Activated T-cell treated with anti-CD3 and anti-CD28 coated beads, Interleukin-2, amount 50 U/mL, for 72 hours (primary cell): ENCODE measurements at regions not wholly inside any gene's neighbourhood (a gene's known extent, or its start where the extent isn't known, plus 50 kb on each side); places are given as distances from the start of the nearest gene placed in this dataset.
"Not testable (repeated sequence)": the region's sequence is repeated elsewhere in the genome, so short reads cannot be mapped to it uniquely, and the experiment has no call there.

ENCODE experiments used
- ATAC-seq, 2 donors: fragments of 150-1000 bp; cut with Tn5 transposase; replicated peaks in 1 of 2; 2 replicates each; pipeline ENCODE4 v1.10.0; 2021; ENCODE audit warnings: moderate library complexity in 2 of 2, mild to moderate bottlenecking in 1 of 2
- DNase-seq, 2 donors: peaks; one replicate each; pipeline ENCODE4 v3.0.0; 2021 to 2022; ENCODE audit warnings: mixed read lengths in 1 of 2
- H3K27ac Mint-ChIP-seq: one replicate; pipeline ENCODE4 v1.8.0; 2022; ENCODE audit warnings: mild to moderate bottlenecking, moderate library complexity, mixed read lengths
- H3K27me3 Mint-ChIP-seq: one replicate; pipeline ENCODE4 v1.8.0; 2022; ENCODE audit warnings: low read depth, mixed read lengths
- H3K36me3 Mint-ChIP-seq, 2 donors: one replicate each; pipeline ENCODE4 v1.8.0; 2022; ENCODE audit warnings: mixed read lengths in 2 of 2, mild to moderate bottlenecking in 1 of 2; ENCODE audit not compliant: insufficient read depth in 2 of 2
- H3K4me1 Mint-ChIP-seq: one replicate; pipeline ENCODE4 v1.8.0; 2022; ENCODE audit warnings: low read depth, mixed read lengths
- H3K4me3 Mint-ChIP-seq, 2 donors: one replicate each; pipeline ENCODE4 v1.8.0; 2022; ENCODE audit warnings: mild to moderate bottlenecking in 2 of 2, mixed read lengths in 2 of 2, moderate library complexity in 2 of 2
- H3K9me3 Mint-ChIP-seq, 2 donors: one replicate each; pipeline ENCODE4 v1.8.0; 2022; ENCODE audit warnings: mixed read lengths in 2 of 2

DNA sequence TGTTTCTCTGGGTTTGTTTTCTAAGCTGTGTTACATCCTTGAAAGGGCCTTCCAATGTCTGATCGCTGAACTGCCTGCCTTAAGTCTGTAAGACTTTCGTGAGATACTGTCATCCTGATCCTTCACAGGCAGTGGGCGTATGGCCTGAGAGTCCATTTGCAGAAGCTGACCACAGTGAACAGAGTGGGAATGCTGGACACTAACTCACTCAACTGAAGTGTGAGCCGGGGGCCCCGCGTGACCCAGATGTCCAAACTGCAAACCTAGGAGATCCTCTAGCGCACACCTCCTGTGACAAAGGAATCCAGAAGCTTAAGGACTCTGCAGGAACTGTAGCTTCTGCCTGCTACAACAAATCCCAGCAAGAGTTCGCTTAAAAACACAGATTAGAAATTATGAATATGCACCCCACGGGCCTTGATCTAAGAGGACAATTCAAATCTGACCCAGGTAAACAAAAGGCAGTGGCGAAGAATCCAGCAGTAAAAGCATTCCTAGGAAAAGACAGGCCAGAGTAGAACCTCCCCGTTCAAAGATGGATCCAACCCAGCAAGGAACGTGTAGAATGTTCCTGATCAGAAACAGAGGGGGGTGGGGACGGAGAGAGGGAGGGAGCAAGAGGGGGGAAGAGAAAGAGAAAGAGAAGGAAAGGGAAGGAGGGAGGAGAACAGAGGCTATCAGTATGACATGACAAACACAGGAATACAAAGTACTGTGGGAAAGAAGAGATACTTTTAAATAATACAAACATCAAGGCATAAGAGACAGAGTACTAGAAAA is 135.0 kb upstream of the AFDN start:
- Mint-ChIP-seq H3K27me3 (peaks cover 23% of the 10 kb centered on the region), H3K27ac (no peak overlapping the region), H3K9me3 (peaks cover 0 to under 1% of the 10 kb centered on the region in 2 donors), H3K4me1 (no peaks in the 10 kb centered on the region), H3K36me3 (no peaks in the 10 kb centered on the region), H3K4me3 (no peak overlapping the region)
- DNase-seq = no peak
- no peak for ATAC-seq

DNA sequence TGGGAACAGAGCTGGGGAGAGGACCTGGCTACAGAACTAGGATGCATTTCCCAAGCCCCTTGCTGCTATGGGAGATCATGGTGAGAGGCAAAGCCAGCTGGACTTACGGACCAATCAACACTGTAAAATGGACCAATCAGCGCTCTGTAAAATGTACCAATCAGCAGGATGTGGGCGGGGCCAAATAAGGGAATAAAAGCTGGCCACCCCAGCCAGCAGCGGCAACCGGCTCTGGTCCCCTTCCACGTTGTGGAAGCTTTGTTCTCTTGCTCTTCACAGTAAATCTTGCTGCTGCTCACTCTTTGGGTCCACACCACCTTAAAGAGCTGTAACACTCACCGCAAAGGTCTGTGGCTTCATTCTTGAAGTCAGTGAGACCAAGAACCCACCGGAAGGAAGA is 133.2 kb upstream of the AFDN start:
- not testable (repeated sequence) for H3K27ac Mint-ChIP-seq, ATAC-seq

GRCh38 chr6:167695831-167696230 is 130.9 kb upstream of the AFDN start:
- no peak overlapping the region for H3K4me3 Mint-ChIP-seq
- H3K9me3 Mint-ChIP-seq = no peaks in the 10 kb centered on the region
- no peak for DNase-seq
- H3K27ac Mint-ChIP-seq = no peak overlapping the region
- ATAC-seq = no peak
- H3K27me3 Mint-ChIP-seq = peaks cover 31% of the 10 kb centered on the region
- no peaks in the 10 kb centered on the region for H3K36me3 Mint-ChIP-seq
- peaks cover 18% of the 10 kb centered on the region for H3K4me1 Mint-ChIP-seq

More for the DNA sequence above, 133.2 kb upstream of the AFDN start:
- not testable (repeated sequence) for H3K4me1 Mint-ChIP-seq, H3K9me3 Mint-ChIP-seq, DNase-seq, H3K4me3 Mint-ChIP-seq, H3K36me3 Mint-ChIP-seq
- H3K27me3 Mint-ChIP-seq = peaks cover 23% of the 10 kb centered on the region

DNA sequence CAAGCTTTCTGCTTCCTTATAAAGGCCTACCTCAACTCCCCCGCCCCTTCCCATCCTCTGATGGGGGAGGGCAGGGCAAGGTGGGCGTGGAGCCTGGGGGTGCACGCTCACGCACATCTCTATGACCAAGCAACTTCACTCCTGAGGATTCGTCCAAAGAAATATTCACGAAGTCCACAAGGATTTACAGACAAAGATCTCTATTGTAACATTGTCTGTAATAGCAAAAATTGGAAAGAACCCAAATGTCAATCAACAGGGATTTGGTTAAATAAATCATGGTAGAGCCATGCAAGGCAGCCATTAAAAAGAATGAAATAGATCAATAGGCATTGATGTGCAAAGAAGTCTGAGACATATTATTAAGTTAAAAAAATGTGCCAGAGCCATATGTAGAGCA is 130.4 kb upstream of the AFDN start:
- peaks cover 29% of the 10 kb centered on the region for H3K27me3 Mint-ChIP-seq

DNA sequence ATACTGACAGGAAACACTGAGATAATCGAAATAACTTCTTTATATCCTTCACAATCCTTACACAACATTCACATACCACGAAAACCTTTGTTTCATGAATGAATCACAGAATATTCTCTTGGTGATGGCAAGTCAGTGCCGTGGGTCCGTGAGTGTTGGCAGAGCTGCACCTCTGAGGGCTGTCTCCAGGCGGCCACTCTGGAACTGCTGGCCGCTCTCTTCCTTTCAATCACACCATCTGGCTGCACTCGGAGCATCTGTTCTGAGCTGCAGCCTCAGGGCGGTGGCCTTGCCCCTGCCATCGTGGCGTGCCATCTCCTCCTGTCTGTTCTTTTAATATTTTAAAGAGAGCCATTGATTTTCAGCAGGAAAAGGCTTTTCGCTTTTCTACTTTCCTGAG is 129.4 kb upstream of the AFDN start:
- peaks cover 25% of the 10 kb centered on the region for H3K27me3 Mint-ChIP-seq

More for the DNA sequence above, 130.4 kb upstream of the AFDN start:
- Mint-ChIP-seq H3K9me3 (no peaks in the 10 kb centered on the region), H3K4me3 (no peak overlapping the region), H3K36me3 (no peaks in the 10 kb centered on the region), H3K4me1 (peaks cover 18% of the 10 kb centered on the region), H3K27ac (no peak overlapping the region)
- no peak for ATAC-seq
- no peak for DNase-seq

DNA sequence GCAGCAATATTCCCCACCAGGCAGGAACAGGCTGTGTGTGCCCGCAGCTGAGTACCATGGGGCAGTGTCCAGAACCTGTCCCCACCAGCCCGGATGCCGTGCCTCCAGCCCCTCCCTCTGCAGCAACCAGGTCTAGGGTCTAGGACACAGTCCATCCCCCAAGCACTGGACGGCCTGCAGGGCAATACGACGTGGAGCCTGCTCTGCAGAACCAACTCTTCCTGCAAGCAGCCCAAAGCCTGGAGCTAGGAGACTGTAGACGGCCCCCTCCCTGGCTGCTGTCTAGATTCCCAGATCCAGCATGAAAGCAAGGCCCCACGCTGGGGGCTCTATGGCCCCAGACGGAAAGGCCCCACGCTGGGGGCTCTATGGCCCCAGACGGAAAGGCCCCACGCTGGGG is 128.2 kb upstream of the AFDN start:
- ATAC-seq = no peak
- DNase-seq = no peak
- no peaks in the 10 kb centered on the region for H3K9me3 Mint-ChIP-seq
- peaks cover 26% of the 10 kb centered on the region for H3K27me3 Mint-ChIP-seq
- no peak overlapping the region for H3K4me3 Mint-ChIP-seq
- H3K36me3 Mint-ChIP-seq = no peaks in the 10 kb centered on the region
- peaks cover 18% of the 10 kb centered on the region for H3K4me1 Mint-ChIP-seq
- no peak overlapping the region for H3K27ac Mint-ChIP-seq

More for the DNA sequence above, 129.4 kb upstream of the AFDN start:
- H3K4me3 Mint-ChIP-seq = no peak overlapping the region
- H3K4me1 Mint-ChIP-seq = peaks cover 18% of the 10 kb centered on the region
- H3K27ac Mint-ChIP-seq = no peak overlapping the region
- no peak for DNase-seq
- no peaks in the 10 kb centered on the region for H3K36me3 Mint-ChIP-seq
- no peaks in the 10 kb centered on the region for H3K9me3 Mint-ChIP-seq
- ATAC-seq = no peak

- DNase-seq = peak; percentile 55 to 62
- H3K27me3 Mint-ChIP-seq = peaks cover 23% of the 10 kb centered on the region
- H3K36me3 Mint-ChIP-seq = no peaks in the 10 kb centered on the region
- ATAC-seq = peak; percentile 87 to 93
- H3K9me3 Mint-ChIP-seq = no peaks in the 10 kb centered on the region
- H3K4me3 Mint-ChIP-seq = peak overlapping the region; percentile 72 to 79
- peak overlapping the region; percentile 74 for H3K27ac Mint-ChIP-seq
- peaks cover 18% of the 10 kb centered on the region for H3K4me1 Mint-ChIP-seq
These were observed 127.4 kb upstream of the AFDN start for GRCh38 chr6:167699141-167699931.

GRCh38 chr6:167700199-167700598 is 126.5 kb upstream of the AFDN start:
- no peak for DNase-seq
- Mint-ChIP-seq H3K4me3 (peak overlapping the region in 1 of 2 donors; percentile 79), H3K36me3 (no peaks in the 10 kb centered on the region), H3K9me3 (no peaks in the 10 kb centered on the region), H3K27me3 (peaks cover 27% of the 10 kb centered on the region), H3K4me1 (peaks cover 24% of the 10 kb centered on the region), H3K27ac (peak overlapping the region; percentile 74)
- no peak for ATAC-seq

DNA sequence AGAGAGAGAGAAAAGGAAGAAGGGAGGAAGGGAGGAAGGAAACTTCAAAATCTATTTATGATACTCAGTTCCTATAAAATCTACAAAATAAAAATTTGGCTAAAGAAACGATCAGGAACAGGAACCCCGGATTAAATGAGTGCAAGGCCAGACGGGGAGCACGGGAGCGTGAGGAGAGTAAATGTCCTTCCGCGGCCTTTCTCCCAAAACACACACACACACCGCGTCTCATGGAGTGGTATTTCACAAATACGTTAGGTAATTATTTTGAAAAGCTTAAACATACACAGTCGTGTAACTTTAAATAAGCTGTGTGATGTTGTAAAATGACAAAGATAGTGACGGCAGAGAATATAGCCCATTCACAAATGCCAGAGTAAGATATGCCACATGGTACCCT is 125.7 kb upstream of the AFDN start:
- H3K27me3 Mint-ChIP-seq = peaks cover 32% of the 10 kb centered on the region
- H3K36me3 Mint-ChIP-seq = no peaks in the 10 kb centered on the region
- H3K4me3 Mint-ChIP-seq = no peak overlapping the region
- H3K9me3 Mint-ChIP-seq = no peaks in the 10 kb centered on the region
- H3K27ac Mint-ChIP-seq = no peak overlapping the region
- ATAC-seq = no peak
- peaks cover 32% of the 10 kb centered on the region for H3K4me1 Mint-ChIP-seq
- DNase-seq = no peak

DNA sequence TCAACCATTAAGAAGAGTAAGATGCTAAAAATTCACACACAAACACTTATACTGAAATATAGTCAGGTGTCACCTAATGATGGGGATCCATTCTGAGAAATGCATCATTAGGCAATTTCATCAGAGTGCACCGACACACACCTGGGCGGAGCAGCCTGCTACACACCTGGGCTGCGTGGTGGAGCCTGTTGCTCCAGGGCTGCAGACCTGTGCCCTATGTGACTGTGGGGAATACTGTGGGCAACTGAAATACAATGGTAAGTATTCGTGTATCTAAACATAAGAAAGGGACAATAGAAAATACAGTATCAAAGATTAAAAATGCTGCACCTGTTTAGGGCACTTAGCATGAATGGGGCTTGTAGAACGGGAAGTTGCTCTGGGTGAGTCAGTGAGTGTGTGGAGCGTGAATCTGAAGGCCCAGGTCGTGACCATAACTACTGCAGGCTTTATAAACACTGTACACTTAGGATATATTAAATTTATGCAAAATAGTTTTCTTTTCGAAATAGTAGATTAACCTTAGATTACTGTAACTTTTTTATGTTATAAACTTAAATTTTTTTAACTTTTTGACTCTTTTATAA is 124.4 kb upstream of the AFDN start:
- no peak overlapping the region for H3K4me3 Mint-ChIP-seq
- ATAC-seq (no peak), DNase-seq (no peak)
- H3K9me3 Mint-ChIP-seq = no peaks in the 10 kb centered on the region
- peaks cover 46% of the 10 kb centered on the region for H3K27me3 Mint-ChIP-seq
- no peak overlapping the region for H3K27ac Mint-ChIP-seq
- H3K36me3 Mint-ChIP-seq = no peaks in the 10 kb centered on the region
- peaks cover 40% of the 10 kb centered on the region for H3K4me1 Mint-ChIP-seq

DNA sequence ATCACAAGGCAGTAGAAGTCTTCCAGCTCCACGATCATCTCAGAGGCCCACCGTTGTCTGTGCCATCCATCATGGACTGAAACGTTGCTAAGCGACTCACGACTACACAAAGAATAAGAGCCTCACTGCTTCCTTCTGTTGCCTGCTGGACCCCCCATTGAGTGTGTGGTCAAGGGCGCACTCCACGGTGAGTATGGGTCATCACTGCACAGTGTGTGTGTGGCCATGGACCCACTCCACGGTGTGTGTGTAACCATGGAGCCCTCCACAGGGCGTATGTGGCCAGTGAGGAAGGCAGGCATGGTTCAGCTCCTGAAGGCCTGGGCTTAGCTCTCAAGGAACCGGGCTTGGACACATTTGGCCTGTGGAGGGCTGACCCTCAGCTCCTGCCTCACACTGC is 123.4 kb upstream of the AFDN start:
- DNase-seq (no peak), ATAC-seq (no peak)
- no peak overlapping the region for H3K4me3 Mint-ChIP-seq
- no peak overlapping the region for H3K27ac Mint-ChIP-seq
- no peaks in the 10 kb centered on the region for H3K9me3 Mint-ChIP-seq
- peaks cover 40% of the 10 kb centered on the region for H3K4me1 Mint-ChIP-seq
- no peaks in the 10 kb centered on the region for H3K36me3 Mint-ChIP-seq
- peaks cover 54% of the 10 kb centered on the region for H3K27me3 Mint-ChIP-seq

GRCh38 chr6:167703781-167704180 is 122.9 kb upstream of the AFDN start:
- Mint-ChIP-seq H3K36me3 (no peaks in the 10 kb centered on the region), H3K27ac (no peak overlapping the region), H3K9me3 (no peaks in the 10 kb centered on the region), H3K4me1 (peaks cover 40% of the 10 kb centered on the region), H3K27me3 (peaks cover 59% of the 10 kb centered on the region), H3K4me3 (no peak overlapping the region)
- ATAC-seq = no peak
- DNase-seq = no peak

DNA sequence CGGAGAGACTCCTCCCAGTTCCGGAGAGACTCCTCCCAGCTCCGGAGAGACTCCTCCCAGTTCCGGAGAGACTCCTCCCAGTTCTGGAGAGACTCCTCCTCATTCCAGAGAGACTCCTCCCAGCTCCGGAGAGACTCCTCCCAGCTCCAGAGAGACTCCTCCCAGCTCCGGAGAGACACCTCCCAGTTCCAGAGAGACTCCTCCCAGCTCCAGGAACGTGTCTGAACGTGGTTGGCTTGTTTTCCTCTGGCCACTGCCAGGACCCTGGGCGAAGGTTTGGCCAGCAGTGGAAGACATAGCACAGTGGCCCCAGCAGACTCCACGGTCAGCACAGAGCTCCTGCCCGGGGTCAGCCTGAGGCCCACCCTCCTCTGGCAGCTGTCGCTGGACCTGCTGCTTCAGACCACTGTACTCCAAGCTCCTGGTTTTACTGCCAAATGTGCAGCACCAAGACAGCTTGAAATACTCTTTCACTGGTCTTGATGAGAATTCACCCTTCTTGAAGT is 122.3 kb upstream of the AFDN start:
- H3K36me3 Mint-ChIP-seq = no peaks in the 10 kb centered on the region
- H3K27ac Mint-ChIP-seq = no peak overlapping the region
- ATAC-seq = no peak
- H3K9me3 Mint-ChIP-seq = no peaks in the 10 kb centered on the region
- DNase-seq = no peak
- H3K4me1 Mint-ChIP-seq = peaks cover 34% of the 10 kb centered on the region
- no peak overlapping the region for H3K4me3 Mint-ChIP-seq
- H3K27me3 Mint-ChIP-seq = peaks cover 64% of the 10 kb centered on the region
